Activated T-helper 2 cell treated with anti-CD3 and anti-CD28 coated beads, Interferon-gamma antibody, Interleukin-2, Interleukin-4, amounts not matched to agents 10 μg/mL and 5 μg/mL and 100 μg/mL, durations not matched to agents 14 hours and 24 hours and 36 hours (primary cell): ENCODE measurements at regions not wholly inside any gene's neighbourhood (a gene's known extent, or its start where the extent isn't known, plus 50 kb on each side); places are given as distances from the start of the nearest gene placed in this dataset.

Experiments used
- DNase-seq: peaks from one replicate; pipeline ENCODE4 v3.0.0; 2021; ENCODE audit warnings: low spot score
- H3K27ac Mint-ChIP-seq: one replicate; pipeline ENCODE4 v1.8.0; 2021; ENCODE audit warnings: mixed read lengths
- H3K27me3 Mint-ChIP-seq: one replicate; pipeline ENCODE4 v1.8.0; 2021; ENCODE audit warnings: low read depth, mixed read lengths
- H3K36me3 Mint-ChIP-seq: one replicate; pipeline ENCODE4 v1.8.0; 2021; ENCODE audit warnings: low read depth, mixed read lengths
- H3K4me1 Mint-ChIP-seq: one replicate; pipeline ENCODE4 v1.8.0; 2021; ENCODE audit warnings: low read depth, mixed read lengths
- H3K4me3 Mint-ChIP-seq: one replicate; pipeline ENCODE4 v1.8.0; 2021; ENCODE audit warnings: low read depth, mild to moderate bottlenecking, moderate library complexity, mixed read lengths
- H3K9me3 Mint-ChIP-seq: one replicate; pipeline ENCODE4 v1.8.0; 2021; ENCODE audit warnings: mixed read lengths
- intact Hi-C: fragments of 100-400 bp; cut with micrococcal nuclease; formaldehyde crosslinking; loops from one replicate; pipeline ENCODE4 v1.15.1; 2023

- Mint-ChIP-seq H3K4me1 (peaks cover 58% of the 10 kb centered on the region), H3K9me3 (peaks cover 16% of the 10 kb centered on the region), H3K27ac (peak overlapping the region; percentile 84), H3K36me3 (peaks cover 23% of the 10 kb centered on the region), H3K4me3 (peak overlapping the region; percentile 64), H3K27me3 (no peaks in the 10 kb centered on the region)
- intact Hi-C loops, result loop anchor here (5.0 kb wide), 1 partner anchor 340 kb away; no protein-coding TSS in a partner anchor
- DNase-seq, result no peak
Observed at GRCh38 chr12:92556637-92557421, 146.0 kb upstream of the PLEKHG7 start.

GRCh38 chr12:92556141-92556540, 146.6 kb upstream of the PLEKHG7 start:
- intact Hi-C loops, result loop anchor here (5.0 kb wide), 1 partner anchor 339 kb away; no protein-coding TSS in a partner anchor
- peaks cover 9% of the 10 kb centered on the region for H3K9me3 Mint-ChIP-seq
- peaks cover 52% of the 10 kb centered on the region for H3K4me1 Mint-ChIP-seq
- no peak for DNase-seq
- peak overlapping the region; percentile 84 for H3K27ac Mint-ChIP-seq
- peak overlapping the region; percentile 64 for H3K4me3 Mint-ChIP-seq
- peaks cover 19% of the 10 kb centered on the region for H3K36me3 Mint-ChIP-seq
- no peaks in the 10 kb centered on the region for H3K27me3 Mint-ChIP-seq

- Mint-ChIP-seq H3K36me3 (peaks cover 11% of the 10 kb centered on the region), H3K27ac (no peak overlapping the region), H3K27me3 (no peaks in the 10 kb centered on the region), H3K9me3 (peaks cover 5% of the 10 kb centered on the region), H3K4me3 (no peak overlapping the region), H3K4me1 (peaks cover 50% of the 10 kb centered on the region)
- intact Hi-C loops, result loop anchor here (5.0 kb wide), 2 partner anchors 337 to 507 kb away; no protein-coding TSS in a partner anchor
- no peak for DNase-seq
Observed at GRCh38 chr12:92554158-92555073, 148.4 kb upstream of the PLEKHG7 start.

GRCh38 chr12:92553389-92553788, 149.4 kb upstream of the PLEKHG7 start:
- H3K27ac Mint-ChIP-seq, result no peak overlapping the region
- H3K4me1 Mint-ChIP-seq, result peaks cover 41% of the 10 kb centered on the region
- DNase-seq, result no peak
- peaks cover 11% of the 10 kb centered on the region for H3K36me3 Mint-ChIP-seq
- no peaks in the 10 kb centered on the region for H3K27me3 Mint-ChIP-seq
- H3K4me3 Mint-ChIP-seq, result no peak overlapping the region
- intact Hi-C loops, result loop anchor here (2.0 to 5.0 kb wide), 3 partner anchors 13 to 506 kb away; no protein-coding TSS in a partner anchor
- peaks cover 8% of the 10 kb centered on the region for H3K9me3 Mint-ChIP-seq

- peaks cover 37% of the 10 kb centered on the region for H3K4me1 Mint-ChIP-seq
- no peaks in the 10 kb centered on the region for H3K27me3 Mint-ChIP-seq
- peaks cover 11% of the 10 kb centered on the region for H3K36me3 Mint-ChIP-seq
- no peak overlapping the region for H3K27ac Mint-ChIP-seq
- peaks cover 8% of the 10 kb centered on the region for H3K9me3 Mint-ChIP-seq
- H3K4me3 Mint-ChIP-seq, result no peak overlapping the region
- intact Hi-C loops, result loop anchor here (1.0 to 5.0 kb wide), 6 partner anchors 13 to 505 kb away; no protein-coding TSS in a partner anchor
- DNase-seq, result no peak
Observed at GRCh38 chr12:92552412-92553108, 150.2 kb upstream of the PLEKHG7 start.

- H3K27me3 Mint-ChIP-seq, result no peaks in the 10 kb centered on the region
- H3K4me1 Mint-ChIP-seq, result peaks cover 32% of the 10 kb centered on the region
- no peak overlapping the region for H3K27ac Mint-ChIP-seq
- peaks cover 7% of the 10 kb centered on the region for H3K36me3 Mint-ChIP-seq
- H3K9me3 Mint-ChIP-seq, result peaks cover 4% of the 10 kb centered on the region
- intact Hi-C loops, result loop anchor here (1.0 to 5.0 kb wide), 6 partner anchors 13 to 505 kb away; no protein-coding TSS in a partner anchor
- H3K4me3 Mint-ChIP-seq, result no peak overlapping the region
- DNase-seq, result no peak
Observed at GRCh38 chr12:92551853-92552397, 150.9 kb upstream of the PLEKHG7 start.

GRCh38 chr12:92551210-92551609, 151.6 kb upstream of the PLEKHG7 start:
- Mint-ChIP-seq H3K27me3 (no peaks in the 10 kb centered on the region), H3K4me3 (no peak overlapping the region), H3K9me3 (peaks cover 3% of the 10 kb centered on the region), H3K36me3 (peaks cover 5% of the 10 kb centered on the region), H3K27ac (no peak overlapping the region), H3K4me1 (peaks cover 27% of the 10 kb centered on the region)
- DNase-seq, result no peak
- intact Hi-C loops, result loop anchor here (5.0 kb wide), 1 partner anchor 504 kb away; no protein-coding TSS in a partner anchor

GRCh38 chr12:92550661-92551060, 152.1 kb upstream of the PLEKHG7 start:
- H3K4me1 Mint-ChIP-seq, result peaks cover 22% of the 10 kb centered on the region
- no peak overlapping the region for H3K27ac Mint-ChIP-seq
- no peak for DNase-seq
- no peaks in the 10 kb centered on the region for H3K27me3 Mint-ChIP-seq
- no peak overlapping the region for H3K4me3 Mint-ChIP-seq
- intact Hi-C loops, result loop anchor here (5.0 kb wide), 1 partner anchor 503 kb away; no protein-coding TSS in a partner anchor
- peaks cover 3% of the 10 kb centered on the region for H3K9me3 Mint-ChIP-seq
- H3K36me3 Mint-ChIP-seq, result peaks cover 5% of the 10 kb centered on the region

- H3K9me3 Mint-ChIP-seq, result peaks cover 3% of the 10 kb centered on the region
- H3K36me3 Mint-ChIP-seq, result peaks cover 5% of the 10 kb centered on the region
- intact Hi-C loops, result loop anchor here (5.0 kb wide), 1 partner anchor 503 kb away; no protein-coding TSS in a partner anchor
- no peak for DNase-seq
- H3K27ac Mint-ChIP-seq, result no peak overlapping the region
- H3K4me3 Mint-ChIP-seq, result no peak overlapping the region
- no peaks in the 10 kb centered on the region for H3K27me3 Mint-ChIP-seq
- H3K4me1 Mint-ChIP-seq, result peaks cover 20% of the 10 kb centered on the region
Observed at GRCh38 chr12:92550254-92550653, 152.5 kb upstream of the PLEKHG7 start.

GRCh38 chr12:92549516-92549915, 153.3 kb upstream of the PLEKHG7 start:
- Mint-ChIP-seq H3K36me3 (no peaks in the 10 kb centered on the region), H3K27me3 (no peaks in the 10 kb centered on the region), H3K4me1 (peaks cover 14% of the 10 kb centered on the region), H3K27ac (no peak overlapping the region), H3K4me3 (no peak overlapping the region), H3K9me3 (peaks cover 3% of the 10 kb centered on the region)
- intact Hi-C loops, result no loop called here
- DNase-seq, result no peak

- intact Hi-C loops, result no loop called here
- Mint-ChIP-seq H3K36me3 (no peaks in the 10 kb centered on the region), H3K27me3 (no peaks in the 10 kb centered on the region), H3K4me3 (no peak overlapping the region), H3K4me1 (peaks cover 18% of the 10 kb centered on the region), H3K27ac (no peak overlapping the region), H3K9me3 (peaks cover 3% of the 10 kb centered on the region)
- DNase-seq, result no peak
Observed at GRCh38 chr12:92547906-92548305, 154.9 kb upstream of the PLEKHG7 start.

GRCh38 chr12:92547420-92547819, 155.4 kb upstream of the PLEKHG7 start:
- peaks cover 3% of the 10 kb centered on the region for H3K9me3 Mint-ChIP-seq
- H3K4me1 Mint-ChIP-seq, result peaks cover 18% of the 10 kb centered on the region
- H3K36me3 Mint-ChIP-seq, result no peaks in the 10 kb centered on the region
- intact Hi-C loops, result no loop called here
- H3K27me3 Mint-ChIP-seq, result no peaks in the 10 kb centered on the region
- no peak for DNase-seq
- H3K27ac Mint-ChIP-seq, result no peak overlapping the region
- H3K4me3 Mint-ChIP-seq, result no peak overlapping the region
